Smooth muscle cell (in vitro differentiated cells): ENCODE measurements at regions not wholly inside any gene's neighbourhood (a gene's known extent, or its start where the extent isn't known, plus 50 kb on each side); places are given as distances from the start of the nearest gene placed in this dataset.

ENCODE experiments used
- DNase-seq: peaks from one replicate; lab custom pipeline; 2025; ENCODE audit not compliant: unreplicated experiment; lab: John Stamatoyannopoulos, UW
- H2AFZ ChIP-seq: fragments of 200-600 bp; sonication (generic); 2 replicates; pipeline ENCODE4 v1.6.0; 2016; ENCODE audit warnings: antibody characterized with exemption, low read depth, mild to moderate bottlenecking
- H3F3A ChIP-seq: fragments of 200-600 bp; sonication (generic); 2 replicates; pipeline ENCODE4 v1.6.0; 2017; ENCODE audit warnings: antibody characterized with exemption, low read depth
- H3K27ac ChIP-seq: fragments of 200-600 bp; sonication (generic); 2 replicates; pipeline ENCODE4 v1.5.1; 2016; ENCODE audit warnings: low read depth, mild to moderate bottlenecking
- H3K27me3 ChIP-seq: fragments of 200-600 bp; sonication (generic); 2 replicates; pipeline ENCODE4 v1.6.1; 2016; ENCODE audit warnings: low read depth, mild to moderate bottlenecking
- H3K36me3 ChIP-seq: fragments of 200-600 bp; sonication (generic); 2 replicates; pipeline ENCODE4 v1.5.1; 2016; ENCODE audit warnings: low read depth
- H3K4me1 ChIP-seq: fragments of 200-600 bp; sonication (generic); 2 replicates; pipeline ENCODE4 v1.5.1; 2016; ENCODE audit warnings: low read depth
- H3K4me2 ChIP-seq: fragments of 200-600 bp; sonication (generic); 2 replicates; pipeline ENCODE4 v1.6.0; 2016; ENCODE audit warnings: mild to moderate bottlenecking
- H3K4me3 ChIP-seq: fragments of 200-600 bp; sonication (generic); 2 replicates; pipeline ENCODE4 v1.5.1; 2016; ENCODE audit warnings: mild to moderate bottlenecking
- H3K79me2 ChIP-seq: fragments of 200-600 bp; sonication (generic); 2 replicates; pipeline ENCODE4 v1.6.0; 2016; ENCODE audit warnings: low read depth, mild to moderate bottlenecking
- H3K9ac ChIP-seq: fragments of 200-600 bp; sonication (generic); 2 replicates; pipeline ENCODE4 v1.6.0; 2016; ENCODE audit warnings: low read depth
- H3K9me3 ChIP-seq: fragments of 200-600 bp; sonication (generic); replicated peaks from 2 replicates; pipeline ENCODE4 v1.5.1; 2016; ENCODE audit warnings: low read depth
- H4K20me1 ChIP-seq: fragments of 200-600 bp; sonication (generic); 2 replicates; pipeline ENCODE4 v1.6.0; 2016; ENCODE audit warnings: low read depth
- CTCF ChIP-seq: fragments of 200-600 bp; sonication (generic); IDR thresholded peaks from 2 replicates; pipeline ENCODE4 v1.5.1; 2017; ENCODE audit warnings: borderline replicate concordance, mild to moderate bottlenecking, antibody characterized with exemption; ENCODE audit not compliant: insufficient read depth, poor library complexity, severe bottlenecking
- WGBS: methylation state at CpG from one replicate; pipeline ENCODE4 v1.1.7; 2016; ENCODE audit warnings: low lambda C conversion rate; 5-methylcytosine and 5-hydroxymethylcytosine counted together

- WGBS, result 41% methylated on average over 7 of the region's 7 CpGs
- no peak for DNase-seq
- Histone ChIP-seq H3K4me2 (peak overlapping the region; percentile 45), H3K9me3 (no peaks in the 10 kb centered on the region), H3K4me1 (no peaks in the 10 kb centered on the region), H3K36me3 (no peaks in the 10 kb centered on the region), H3K27me3 (no peaks in the 10 kb centered on the region), H3K4me3 (no peak overlapping the region), H3K27ac (peak overlapping the region; percentile 27), H3K9ac (no peak overlapping the region), H3F3A (peaks cover 15% of the 10 kb centered on the region), H2AFZ (peak overlapping the region; percentile 41), H3K79me2 (no peaks in the 10 kb centered on the region), H4K20me1 (no peaks in the 10 kb centered on the region)
- no peak for TF ChIP-seq CTCF
Measured at GRCh38 chr1:224490549-224491537, 56.2 kb upstream of the WDR26 start.

GRCh38 chr1:224492015-224492414, 57.4 kb upstream of the WDR26 start:
- Histone ChIP-seq H3K79me2 (no peaks in the 10 kb centered on the region), H3K4me3 (no peak overlapping the region), H3K4me2 (no peak overlapping the region), H3F3A (peaks cover 15% of the 10 kb centered on the region), H3K4me1 (no peaks in the 10 kb centered on the region), H3K27ac (no peak overlapping the region), H3K9ac (no peak overlapping the region), H3K27me3 (no peaks in the 10 kb centered on the region), H4K20me1 (no peaks in the 10 kb centered on the region), H3K9me3 (no peaks in the 10 kb centered on the region), H2AFZ (no peak overlapping the region), H3K36me3 (no peaks in the 10 kb centered on the region)
- WGBS, result 95% methylated on average over 1 of the region's 1 CpG
- no peak for DNase-seq
- TF ChIP-seq CTCF, result no peak

- Histone ChIP-seq H3F3A (peaks cover 15% of the 10 kb centered on the region), H3K4me3 (no peak overlapping the region), H2AFZ (no peak overlapping the region), H3K79me2 (no peaks in the 10 kb centered on the region), H3K9ac (no peak overlapping the region), H3K9me3 (no peaks in the 10 kb centered on the region), H3K4me1 (peaks cover 3% of the 10 kb centered on the region), H3K27me3 (no peaks in the 10 kb centered on the region), H4K20me1 (no peaks in the 10 kb centered on the region), H3K27ac (no peak overlapping the region), H3K4me2 (no peak overlapping the region), H3K36me3 (no peaks in the 10 kb centered on the region)
- WGBS, result 92% methylated on average over 2 of the region's 2 CpGs
- TF ChIP-seq CTCF, result no peak
- DNase-seq, result no peak
Measured at GRCh38 chr1:224492632-224493031, 58.0 kb upstream of the WDR26 start.
